Glutamatergic neuron (in vitro differentiated cells): ENCODE measurements at regions not wholly inside any gene's neighbourhood (a gene's known extent, or its start where the extent isn't known, plus 50 kb on each side); places are given as distances from the start of the nearest gene placed in this dataset.

Experiments
- DNase-seq: peaks from one replicate; pipeline ENCODE4 v3.0.0; 2022
- H3K27ac Mint-ChIP-seq: one replicate; pipeline ENCODE4 v1.8.0; 2020; ENCODE audit warnings: mild to moderate bottlenecking, mixed read lengths, inconsistent platforms; ENCODE audit not compliant: unreplicated experiment
- H3K27me3 Mint-ChIP-seq: one replicate; pipeline ENCODE4 v1.8.0; 2020; ENCODE audit warnings: mild to moderate bottlenecking, moderate library complexity, mixed read lengths, inconsistent platforms; ENCODE audit not compliant: unreplicated experiment
- H3K36me3 Mint-ChIP-seq: one replicate; pipeline ENCODE4 v1.8.0; 2020; ENCODE audit warnings: mild to moderate bottlenecking, mixed read lengths, inconsistent platforms; ENCODE audit not compliant: unreplicated experiment
- H3K4me1 Mint-ChIP-seq: one replicate; pipeline ENCODE4 v1.8.0; 2020; ENCODE audit warnings: mild to moderate bottlenecking, low read depth, mixed read lengths, inconsistent platforms; ENCODE audit not compliant: unreplicated experiment
- H3K4me3 Mint-ChIP-seq: one replicate; pipeline ENCODE4 v1.8.0; 2020; ENCODE audit warnings: mild to moderate bottlenecking, mixed read lengths, inconsistent platforms; ENCODE audit not compliant: unreplicated experiment
- H3K9me3 Mint-ChIP-seq: one replicate; pipeline ENCODE4 v1.8.0; 2020; ENCODE audit warnings: mild to moderate bottlenecking, moderate library complexity, mixed read lengths, inconsistent platforms; ENCODE audit not compliant: unreplicated experiment
- TF ChIP-seq, protein P1 (sequence below): fragments of 200-600 bp; sonication (generic); IDR thresholded peaks from one replicate; pipeline ENCODE4 v1.5.0; 2021; ENCODE audit not compliant: partially characterized antibody, unreplicated experiment

DNA sequence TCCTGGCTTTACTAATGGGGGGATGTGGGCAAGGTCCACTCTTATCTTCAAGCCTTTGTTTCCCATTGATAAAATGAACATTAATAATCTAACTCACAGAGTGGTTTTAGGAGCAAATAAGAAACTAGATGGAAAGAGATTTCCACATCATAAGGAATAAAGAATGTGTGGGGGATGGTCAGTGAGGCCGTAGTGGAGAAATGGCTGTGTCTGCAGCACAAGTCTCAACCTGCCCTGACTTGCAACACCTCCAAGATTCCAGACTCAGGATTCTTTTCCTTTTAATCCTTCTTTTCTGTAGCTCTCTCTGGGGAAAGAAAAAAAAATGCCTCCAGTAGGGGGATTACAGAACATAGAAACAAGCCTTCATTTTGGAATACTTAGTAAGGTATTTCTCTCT, 124.2 kb upstream of the MEX3C start:
- Mint-ChIP-seq H3K4me3 (no peak overlapping the region), H3K4me1 (peaks cover 4% of the 10 kb centered on the region), H3K27me3 (peaks cover 2% of the 10 kb centered on the region), H3K27ac (no peak overlapping the region), H3K36me3 (no peaks in the 10 kb centered on the region), H3K9me3 (peaks cover 5% of the 10 kb centered on the region)
- TF ChIP-seq, protein P1, sequence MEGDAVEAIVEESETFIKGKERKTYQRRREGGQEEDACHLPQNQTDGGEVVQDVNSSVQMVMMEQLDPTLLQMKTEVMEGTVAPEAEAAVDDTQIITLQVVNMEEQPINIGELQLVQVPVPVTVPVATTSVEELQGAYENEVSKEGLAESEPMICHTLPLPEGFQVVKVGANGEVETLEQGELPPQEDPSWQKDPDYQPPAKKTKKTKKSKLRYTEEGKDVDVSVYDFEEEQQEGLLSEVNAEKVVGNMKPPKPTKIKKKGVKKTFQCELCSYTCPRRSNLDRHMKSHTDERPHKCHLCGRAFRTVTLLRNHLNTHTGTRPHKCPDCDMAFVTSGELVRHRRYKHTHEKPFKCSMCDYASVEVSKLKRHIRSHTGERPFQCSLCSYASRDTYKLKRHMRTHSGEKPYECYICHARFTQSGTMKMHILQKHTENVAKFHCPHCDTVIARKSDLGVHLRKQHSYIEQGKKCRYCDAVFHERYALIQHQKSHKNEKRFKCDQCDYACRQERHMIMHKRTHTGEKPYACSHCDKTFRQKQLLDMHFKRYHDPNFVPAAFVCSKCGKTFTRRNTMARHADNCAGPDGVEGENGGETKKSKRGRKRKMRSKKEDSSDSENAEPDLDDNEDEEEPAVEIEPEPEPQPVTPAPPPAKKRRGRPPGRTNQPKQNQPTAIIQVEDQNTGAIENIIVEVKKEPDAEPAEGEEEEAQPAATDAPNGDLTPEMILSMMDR: no peak
- no peak for DNase-seq

DNA sequence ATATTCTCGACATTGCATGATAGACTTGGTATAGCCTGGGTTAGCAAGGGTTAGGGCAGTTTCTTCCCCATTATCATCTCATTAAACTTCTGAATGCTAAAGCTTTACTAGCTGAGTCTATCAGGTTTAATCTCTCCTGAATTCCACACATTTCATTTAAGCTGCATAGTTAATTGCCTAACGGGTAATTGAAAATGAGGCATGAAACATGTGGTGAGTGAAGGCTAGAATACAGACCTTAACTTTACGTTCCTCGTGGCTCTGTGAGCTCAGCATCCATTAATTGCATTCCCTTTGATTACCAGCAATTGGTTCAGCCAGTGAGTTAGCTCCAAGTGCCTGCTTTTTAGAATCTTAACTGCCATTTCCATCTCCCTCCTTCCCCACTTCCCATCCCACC, 126.5 kb upstream of the MEX3C start:
- Mint-ChIP-seq H3K9me3 (peaks cover 5% of the 10 kb centered on the region), H3K4me3 (no peak overlapping the region), H3K27me3 (peaks cover 2% of the 10 kb centered on the region), H3K27ac (no peak overlapping the region), H3K4me1 (peaks cover 4% of the 10 kb centered on the region), H3K36me3 (no peaks in the 10 kb centered on the region)
- DNase-seq: no peak
- TF ChIP-seq, protein P1: no peak

- Mint-ChIP-seq H3K27ac (no peak overlapping the region), H3K4me3 (no peak overlapping the region), H3K4me1 (no peaks in the 10 kb centered on the region), H3K9me3 (peaks cover 2% of the 10 kb centered on the region), H3K36me3 (no peaks in the 10 kb centered on the region), H3K27me3 (peaks cover 5% of the 10 kb centered on the region)
- DNase-seq: no peak
- TF ChIP-seq, protein P1: no peak
Observed at GRCh38 chr18:51330148-51330547, 132.7 kb upstream of the MEX3C start.

DNA sequence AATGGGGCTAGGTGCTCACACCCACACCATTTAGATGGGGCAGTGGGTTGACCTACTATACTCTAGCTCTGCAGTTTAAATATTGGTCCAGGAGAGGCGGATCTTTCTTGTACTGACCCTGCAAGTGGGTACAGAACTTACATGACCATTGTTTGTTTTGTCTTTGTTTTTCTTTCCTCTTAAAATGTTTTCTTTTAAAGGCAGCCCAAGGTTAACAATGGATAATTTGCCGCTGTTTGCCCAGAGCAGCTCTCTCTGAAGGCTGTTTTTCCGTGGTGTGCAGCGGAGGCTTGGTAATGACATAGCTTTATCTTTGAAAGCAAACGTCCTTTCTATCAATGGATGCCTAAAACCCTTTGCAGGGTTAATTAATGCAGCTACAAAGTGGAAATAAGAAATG, 133.3 kb upstream of the MEX3C start:
- no peak for DNase-seq
- Mint-ChIP-seq H3K4me3 (no peak overlapping the region), H3K4me1 (no peaks in the 10 kb centered on the region), H3K36me3 (no peaks in the 10 kb centered on the region), H3K27ac (no peak overlapping the region), H3K9me3 (peaks cover 2% of the 10 kb centered on the region), H3K27me3 (peaks cover 2% of the 10 kb centered on the region)
- TF ChIP-seq, protein P1: no peak

DNA sequence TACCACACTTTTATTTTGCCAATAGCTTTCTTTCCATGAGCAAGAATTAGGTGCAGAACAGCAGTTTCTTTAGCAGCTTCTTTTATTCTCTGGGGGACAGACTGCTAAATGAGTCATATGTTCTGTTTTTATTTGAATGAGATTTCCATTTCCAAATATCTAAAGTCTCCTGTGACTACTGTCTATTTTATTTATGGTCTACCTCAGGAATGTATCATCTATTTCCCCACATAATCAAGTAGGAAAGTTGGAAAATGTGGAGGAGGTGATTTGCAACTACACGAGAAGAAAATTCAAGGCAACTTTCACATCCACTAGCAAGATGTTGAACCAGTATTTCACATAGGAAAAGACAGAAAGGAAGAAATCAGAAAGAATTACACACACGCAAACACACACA, 139.9 kb upstream of the MEX3C start:
- TF ChIP-seq, protein P1: no peak
- no peaks in the 10 kb centered on the region for H3K36me3 Mint-ChIP-seq
- no peaks in the 10 kb centered on the region for H3K27me3 Mint-ChIP-seq
- H3K4me3 Mint-ChIP-seq: no peak overlapping the region
- no peaks in the 10 kb centered on the region for H3K9me3 Mint-ChIP-seq
- H3K27ac Mint-ChIP-seq: no peak overlapping the region
- DNase-seq: no peak
- no peaks in the 10 kb centered on the region for H3K4me1 Mint-ChIP-seq
